K562 (cell line): ENCODE measurements at regions not wholly inside any gene's neighbourhood (a gene's known extent, or its start where the extent isn't known, plus 50 kb on each side); places are given as distances from the start of the nearest gene placed in this dataset.

Source experiments
- COPS2 ChIP-seq: fragments of 450-650 bp; conservative IDR thresholded peaks from 2 replicates; pipeline ENCODE4 v1.6.1; 2016; ENCODE audit warnings: mild to moderate bottlenecking, moderate library complexity
- CREB1 ChIP-seq, 2 experiments: sonication (generic) in 1 of 2; formaldehyde crosslinking in 1 of 2; IDR thresholded peaks; 2 replicates each; pipeline versions ENCODE4 v1.6.1 to v1.8.0; 2012 to 2022; ENCODE audit warnings: inconsistent platforms in 1 of 2, mild to moderate bottlenecking in 1 of 2, missing genetic modification reagents in 1 of 2, moderate library complexity in 1 of 2
- CSDE1 ChIP-seq, 2 experiments: fragments of 450-650 bp; IDR thresholded peaks; 2 replicates each; pipeline ENCODE4 v1.6.1; 2016; ENCODE audit warnings: mild to moderate bottlenecking in 1 of 2
- GABPA ChIP-seq: fragments of 200-800 bp; sonication (Bioruptor generic); conservative IDR thresholded peaks from 2 replicates; pipeline ENCODE4 v1.6.1; 2016; ENCODE audit warnings: low read depth, missing genetic modification characterization, missing compliant biosample characterization
- HCFC1 ChIP-seq: IDR thresholded peaks from 2 replicates; pipeline ENCODE4 v1.6.1; 2012; ENCODE audit warnings: low read depth, low read length, improper control_type of control experiment
- HDAC1 ChIP-seq, 2 experiments: fragments of 450-650 bp; IDR thresholded peaks; 2 replicates each; pipeline ENCODE4 v1.6.1; 2016 to 2017; ENCODE audit warnings: inconsistent platforms in 1 of 2, mild to moderate bottlenecking in 1 of 2, moderate library complexity in 1 of 2
- HMBOX1 ChIP-seq: sonication (generic); IDR thresholded peaks from 2 replicates; pipeline ENCODE4 v1.6.1; 2016
- HNRNPK ChIP-seq: fragments of 200-400 bp; formaldehyde crosslinking; IDR thresholded peaks from one replicate; pipeline ENCODE4 v1.6.1; 2018; ENCODE audit warnings: mild to moderate bottlenecking, low read depth, low read length; ENCODE audit not compliant: poor library complexity, severe bottlenecking
- MAFF ChIP-seq: IDR thresholded peaks from 2 replicates; pipeline ENCODE4 v1.6.1; 2012; ENCODE audit warnings: low read length, improper control_type of control experiment
- NBN ChIP-seq: fragments of 450-650 bp; IDR thresholded peaks from 2 replicates; pipeline ENCODE4 v1.6.1; 2016; ENCODE audit warnings: low read depth, mild to moderate bottlenecking
- NR2C2 ChIP-seq, 2 experiments: fragments of 200-800 bp in 1 of 2; sonication (Bioruptor generic) in 1 of 2; sonication (generic) in 1 of 2; formaldehyde crosslinking in 1 of 2; IDR thresholded peaks; 2 replicates each; pipeline versions ENCODE4 v1.6.1 to v1.8.0; 2016 to 2022; ENCODE audit warnings: mild to moderate bottlenecking in 1 of 2, missing compliant biosample characterization in 1 of 2, missing genetic modification characterization in 1 of 2, missing genetic modification reagents in 1 of 2
- POLR2B ChIP-seq: fragments of 450-650 bp; IDR thresholded peaks from 2 replicates; pipeline ENCODE4 v1.6.1; 2018; ENCODE audit warnings: low read depth; ENCODE audit not compliant: partially characterized antibody
- SMAD4 ChIP-seq: fragments of 250-450 bp; sonication (Bioruptor Pico); conservative IDR thresholded peaks from 2 replicates; pipeline ENCODE4 v1.8.0; 2021; ENCODE audit warnings: inconsistent platforms, mild to moderate bottlenecking, moderate library complexity
- SMARCB1 ChIP-seq: IDR thresholded peaks from 2 replicates; pipeline ENCODE4 v1.6.1; 2011; ENCODE audit warnings: improper control_type of control experiment, low read depth; ENCODE audit not compliant: insufficient read length
- ZC3H8 ChIP-seq: fragments of 450-650 bp; IDR thresholded peaks from 2 replicates; pipeline ENCODE4 v1.6.1; 2017
- ZNF143 ChIP-seq: sonication (generic); formaldehyde crosslinking; IDR thresholded peaks from 2 replicates; pipeline ENCODE4 v1.9.0; 2022; ENCODE audit warnings: mild to moderate bottlenecking, missing genetic modification reagents
- ZNF277 ChIP-seq: fragments of 250-450 bp; sonication (Bioruptor Pico); IDR thresholded peaks from 2 replicates; pipeline ENCODE4 v1.8.0; 2022; ENCODE audit warnings: inconsistent platforms, mild to moderate bottlenecking, moderate library complexity, borderline replicate concordance
- TF ChIP-seq, protein P1 (sequence below), 2 experiments: IDR thresholded peaks; 2 replicates each; pipeline ENCODE4 v1.6.1; 2012; ENCODE audit warnings: improper control_type of control experiment in 2 of 2, low read depth in 2 of 2, low read length in 2 of 2, borderline replicate concordance in 1 of 2
- TF ChIP-seq, protein P2 (sequence below): sonication (generic); formaldehyde crosslinking; IDR thresholded peaks from 2 replicates; pipeline ENCODE4 v1.8.1; 2023; ENCODE audit warnings: mild to moderate bottlenecking, missing genetic modification reagents
- TF ChIP-seq, protein P3 (sequence below): fragments of 200-800 bp; sonication (Bioruptor generic); IDR thresholded peaks from 2 replicates; pipeline ENCODE4 v1.6.1; 2017; ENCODE audit warnings: missing genetic modification characterization, missing compliant biosample characterization

DNA sequence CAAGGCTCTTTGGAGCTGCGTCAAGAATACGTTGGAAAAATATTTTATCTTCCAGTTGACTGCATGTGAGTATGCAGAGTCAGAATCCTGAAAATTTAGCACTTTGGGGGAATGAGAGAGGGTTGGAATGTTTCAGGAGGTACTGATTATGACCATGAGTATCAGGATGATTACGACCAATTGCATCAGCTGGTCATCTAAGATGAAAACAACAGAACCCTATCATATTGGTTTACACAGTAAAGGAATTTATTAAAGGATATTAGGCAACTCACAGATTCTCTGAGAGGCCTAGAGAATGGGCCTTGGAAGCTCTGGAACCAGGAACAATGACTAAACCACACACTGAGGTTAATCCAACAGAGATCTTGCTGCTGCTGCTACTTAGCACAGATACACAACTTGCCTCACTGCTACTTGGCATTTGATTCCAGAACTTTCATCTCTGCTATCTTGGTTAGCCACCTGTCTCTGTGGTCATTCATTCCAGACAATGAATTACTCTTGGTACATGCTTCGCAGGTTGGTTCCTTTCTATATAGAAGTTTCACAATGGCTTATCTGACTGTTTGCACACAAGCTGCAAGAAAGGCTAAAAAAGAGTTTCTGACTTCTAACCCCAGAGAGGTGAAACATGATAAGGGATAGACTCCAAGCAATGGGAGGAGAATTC lies 68.0 kb upstream of the CTTNBP2 start (continued):
- TF ChIP-seq, protein P1, sequence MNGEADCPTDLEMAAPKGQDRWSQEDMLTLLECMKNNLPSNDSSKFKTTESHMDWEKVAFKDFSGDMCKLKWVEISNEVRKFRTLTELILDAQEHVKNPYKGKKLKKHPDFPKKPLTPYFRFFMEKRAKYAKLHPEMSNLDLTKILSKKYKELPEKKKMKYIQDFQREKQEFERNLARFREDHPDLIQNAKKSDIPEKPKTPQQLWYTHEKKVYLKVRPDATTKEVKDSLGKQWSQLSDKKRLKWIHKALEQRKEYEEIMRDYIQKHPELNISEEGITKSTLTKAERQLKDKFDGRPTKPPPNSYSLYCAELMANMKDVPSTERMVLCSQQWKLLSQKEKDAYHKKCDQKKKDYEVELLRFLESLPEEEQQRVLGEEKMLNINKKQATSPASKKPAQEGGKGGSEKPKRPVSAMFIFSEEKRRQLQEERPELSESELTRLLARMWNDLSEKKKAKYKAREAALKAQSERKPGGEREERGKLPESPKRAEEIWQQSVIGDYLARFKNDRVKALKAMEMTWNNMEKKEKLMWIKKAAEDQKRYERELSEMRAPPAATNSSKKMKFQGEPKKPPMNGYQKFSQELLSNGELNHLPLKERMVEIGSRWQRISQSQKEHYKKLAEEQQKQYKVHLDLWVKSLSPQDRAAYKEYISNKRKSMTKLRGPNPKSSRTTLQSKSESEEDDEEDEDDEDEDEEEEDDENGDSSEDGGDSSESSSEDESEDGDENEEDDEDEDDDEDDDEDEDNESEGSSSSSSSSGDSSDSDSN (IDR thresholded peaks at IDR 0.05; ENCODE audit: borderline replicate concordance in 1 of 2, low read depth in 2 of 2, low read length in 2 of 2), result no peak
- TF ChIP-seq HMBOX1, result peak; percentile 79
- TF ChIP-seq COPS2, result no peak
- no peak for TF ChIP-seq HDAC1 (IDR thresholded peaks at IDR 0.05)
- TF ChIP-seq ZNF143 (CRISPR knock-in tag), result no peak
- TF ChIP-seq HNRNPK, result no peak
- no peak for TF ChIP-seq CSDE1 (IDR thresholded peaks at IDR 0.05)
- TF ChIP-seq NBN, result peak; percentile 52; the same call in 1 of the 2 replicates
- no peak for TF ChIP-seq NR2C2 (CRISPR knock-in tag; IDR thresholded peaks at IDR 0.05)
- peak; percentile 83 for TF ChIP-seq NR2C2 (tag; IDR thresholded peaks at IDR 0.05)
- TF ChIP-seq, protein P2, sequence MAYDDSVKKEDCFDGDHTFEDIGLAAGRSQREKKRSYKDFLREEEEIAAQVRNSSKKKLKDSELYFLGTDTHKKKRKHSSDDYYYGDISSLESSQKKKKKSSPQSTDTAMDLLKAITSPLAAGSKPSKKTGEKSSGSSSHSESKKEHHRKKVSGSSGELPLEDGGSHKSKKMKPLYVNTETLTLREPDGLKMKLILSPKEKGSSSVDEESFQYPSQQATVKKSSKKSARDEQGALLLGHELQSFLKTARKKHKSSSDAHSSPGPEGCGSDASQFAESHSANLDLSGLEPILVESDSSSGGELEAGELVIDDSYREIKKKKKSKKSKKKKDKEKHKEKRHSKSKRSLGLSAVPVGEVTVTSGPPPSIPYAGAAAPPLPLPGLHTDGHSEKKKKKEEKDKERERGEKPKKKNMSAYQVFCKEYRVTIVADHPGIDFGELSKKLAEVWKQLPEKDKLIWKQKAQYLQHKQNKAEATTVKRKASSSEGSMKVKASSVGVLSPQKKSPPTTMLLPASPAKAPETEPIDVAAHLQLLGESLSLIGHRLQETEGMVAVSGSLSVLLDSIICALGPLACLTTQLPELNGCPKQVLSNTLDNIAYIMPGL (CRISPR knock-in tag), result no peak
- TF ChIP-seq SMAD4 (CRISPR knock-in tag), result peak; percentile 92
- no peak for TF ChIP-seq POLR2B
- TF ChIP-seq MAFF, result no peak
- TF ChIP-seq GABPA, result 0 out of 2 replicates have a peak, but pooled peaks have one; percentile 27
- no peak for TF ChIP-seq CREB1 (IDR thresholded peaks at IDR 0.05)
- no peak for TF ChIP-seq CREB1 (CRISPR knock-in tag; IDR thresholded peaks at IDR 0.05)
- no peak for TF ChIP-seq ZNF277 (CRISPR knock-in tag)
- no peak for TF ChIP-seq HCFC1
- TF ChIP-seq ZC3H8, result no peak
- TF ChIP-seq, protein P3, sequence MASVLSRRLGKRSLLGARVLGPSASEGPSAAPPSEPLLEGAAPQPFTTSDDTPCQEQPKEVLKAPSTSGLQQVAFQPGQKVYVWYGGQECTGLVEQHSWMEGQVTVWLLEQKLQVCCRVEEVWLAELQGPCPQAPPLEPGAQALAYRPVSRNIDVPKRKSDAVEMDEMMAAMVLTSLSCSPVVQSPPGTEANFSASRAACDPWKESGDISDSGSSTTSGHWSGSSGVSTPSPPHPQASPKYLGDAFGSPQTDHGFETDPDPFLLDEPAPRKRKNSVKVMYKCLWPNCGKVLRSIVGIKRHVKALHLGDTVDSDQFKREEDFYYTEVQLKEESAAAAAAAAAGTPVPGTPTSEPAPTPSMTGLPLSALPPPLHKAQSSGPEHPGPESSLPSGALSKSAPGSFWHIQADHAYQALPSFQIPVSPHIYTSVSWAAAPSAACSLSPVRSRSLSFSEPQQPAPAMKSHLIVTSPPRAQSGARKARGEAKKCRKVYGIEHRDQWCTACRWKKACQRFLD, result peak; percentile 80
- no peak for TF ChIP-seq SMARCB1
